Stimulated activated naive CD8-positive, alpha-beta T cell treated with anti-CD3 and anti-CD28 coated beads, Interleukin-15, amount 100 ng/mL, for 72 hours (primary cell): ENCODE measurements at regions not wholly inside any gene's neighbourhood (a gene's known extent, or its start where the extent isn't known, plus 50 kb on each side); places are given as distances from the start of the nearest gene placed in this dataset.
"Not testable (repeated sequence)": the region's sequence is repeated elsewhere in the genome, so short reads cannot be mapped to it uniquely, and the experiment has no call there.

ENCODE experiments used
- ATAC-seq: fragments of 150-1000 bp; cut with Tn5 transposase; 2 replicates; pipeline ENCODE4 v1.10.0; 2021; ENCODE audit warnings: mild to moderate bottlenecking, moderate library complexity
- DNase-seq, 2 donors: peaks; one replicate each; pipeline ENCODE4 v3.0.0; 2021 to 2022
- H3K27ac Mint-ChIP-seq, 2 donors: one replicate each; pipeline ENCODE4 v1.8.0; 2022; ENCODE audit warnings: mild to moderate bottlenecking in 2 of 2, mixed read lengths in 2 of 2, moderate library complexity in 2 of 2
- H3K27me3 Mint-ChIP-seq: one replicate; pipeline ENCODE4 v1.8.0; 2022; ENCODE audit warnings: mixed read lengths
- H3K4me1 Mint-ChIP-seq: one replicate; pipeline ENCODE4 v1.8.0; 2022; ENCODE audit warnings: mild to moderate bottlenecking, mixed read lengths
- H3K4me3 Mint-ChIP-seq, 2 donors: one replicate each; pipeline ENCODE4 v1.8.0; 2022; ENCODE audit warnings: mild to moderate bottlenecking in 2 of 2, mixed read lengths in 2 of 2, moderate library complexity in 1 of 2
- H3K9me3 Mint-ChIP-seq, 2 donors: one replicate each; pipeline ENCODE4 v1.8.0; 2022; ENCODE audit warnings: mixed read lengths in 2 of 2

GRCh38 chr1:172832006-172832725 is 173.3 kb downstream of the FASLG start:
- Mint-ChIP-seq H3K9me3 (no peaks in the 10 kb centered on the region), H3K4me1 (peaks cover 35% of the 10 kb centered on the region), H3K27ac (no peak overlapping the region), H3K4me3 (no peak overlapping the region), H3K27me3 (peaks cover 23% of the 10 kb centered on the region)
- no peak for DNase-seq
- ATAC-seq = peak; percentile 74

- peaks cover 53% of the 10 kb centered on the region for H3K4me1 Mint-ChIP-seq
- H3K27me3 Mint-ChIP-seq = peaks cover 23% of the 10 kb centered on the region
- H3K9me3 Mint-ChIP-seq = no peaks in the 10 kb centered on the region
- no peak for DNase-seq
- ATAC-seq = no peak
- H3K4me3 Mint-ChIP-seq = no peak overlapping the region
- no peak overlapping the region for H3K27ac Mint-ChIP-seq
Measured at GRCh38 chr1:172833954-172834353, 175.1 kb downstream of the FASLG start.

GRCh38 chr1:172834609-172835008 is 175.7 kb downstream of the FASLG start:
- DNase-seq (no peak), ATAC-seq (no peak)
- Mint-ChIP-seq H3K27ac (no peak overlapping the region), H3K27me3 (peaks cover 23% of the 10 kb centered on the region), H3K4me1 (peaks cover 57% of the 10 kb centered on the region), H3K9me3 (no peaks in the 10 kb centered on the region), H3K4me3 (no peak overlapping the region)

- ATAC-seq (peak; percentile 47), DNase-seq (no peak)
- Mint-ChIP-seq H3K4me3 (no peak overlapping the region), H3K4me1 (peaks cover 51% of the 10 kb centered on the region), H3K9me3 (no peaks in the 10 kb centered on the region), H3K27me3 (peaks cover 16% of the 10 kb centered on the region), H3K27ac (no peak overlapping the region)
Measured at GRCh38 chr1:172835834-172836233, 176.9 kb downstream of the FASLG start.

- Mint-ChIP-seq H3K27ac (no peak overlapping the region), H3K9me3 (no peaks in the 10 kb centered on the region), H3K4me3 (peak overlapping the region; percentile 13 to 28), H3K27me3 (peaks cover 28% of the 10 kb centered on the region), H3K4me1 (peaks cover 48% of the 10 kb centered on the region)
- peak; percentile 52 to 55 for DNase-seq
- ATAC-seq = peak; percentile 98
Measured at GRCh38 chr1:172837816-172838679, 179.1 kb downstream of the FASLG start.

GRCh38 chr1:172838680-172839313 is 179.9 kb downstream of the FASLG start:
- Mint-ChIP-seq H3K4me1 (peaks cover 48% of the 10 kb centered on the region), H3K4me3 (peak overlapping the region; percentile 28 to 30), H3K27me3 (peaks cover 28% of the 10 kb centered on the region), H3K27ac (no peak overlapping the region), H3K9me3 (no peaks in the 10 kb centered on the region)
- peak; percentile 21 for ATAC-seq
- DNase-seq = no peak

- H3K27ac Mint-ChIP-seq, DNase-seq, H3K4me3 Mint-ChIP-seq, H3K9me3 Mint-ChIP-seq, ATAC-seq: not testable (repeated sequence)
- Mint-ChIP-seq H3K4me1 (peaks cover 53% of the 10 kb centered on the region), H3K27me3 (peaks cover 24% of the 10 kb centered on the region)
Measured at GRCh38 chr1:172839639-172840038, 180.7 kb downstream of the FASLG start.

- H3K27ac Mint-ChIP-seq = no peak overlapping the region
- H3K4me3 Mint-ChIP-seq = no peak overlapping the region
- no peak for DNase-seq
- no peak for ATAC-seq
- peaks cover 11% of the 10 kb centered on the region for H3K27me3 Mint-ChIP-seq
- H3K9me3 Mint-ChIP-seq = no peaks in the 10 kb centered on the region
- H3K4me1 Mint-ChIP-seq = peaks cover 47% of the 10 kb centered on the region
Measured at GRCh38 chr1:172843444-172843843, 184.5 kb downstream of the FASLG start.

GRCh38 chr1:172845371-172845770 is 186.5 kb downstream of the FASLG start:
- no peaks in the 10 kb centered on the region for H3K9me3 Mint-ChIP-seq
- DNase-seq (peak; percentile 74 to 86), ATAC-seq (peak; percentile 100)
- peak overlapping the region in 1 of 2 donors; percentile 80 for H3K27ac Mint-ChIP-seq
- H3K27me3 Mint-ChIP-seq = peaks cover 11% of the 10 kb centered on the region
- H3K4me3 Mint-ChIP-seq = peak overlapping the region; percentile 55 to 68
- peaks cover 35% of the 10 kb centered on the region for H3K4me1 Mint-ChIP-seq

- Mint-ChIP-seq H3K4me1 (peaks cover 35% of the 10 kb centered on the region), H3K9me3 (no peaks in the 10 kb centered on the region), H3K4me3 (peak overlapping the region; percentile 55 to 68), H3K27me3 (peaks cover 11% of the 10 kb centered on the region), H3K27ac (peak overlapping the region in 1 of 2 donors; percentile 80)
- ATAC-seq (no peak), DNase-seq (no peak)
Measured at GRCh38 chr1:172845865-172846264, 187.0 kb downstream of the FASLG start.

GRCh38 chr1:172847814-172848213 is 188.9 kb downstream of the FASLG start:
- not testable (repeated sequence) for H3K4me3 Mint-ChIP-seq, ATAC-seq, H3K27ac Mint-ChIP-seq, DNase-seq, H3K27me3 Mint-ChIP-seq, H3K9me3 Mint-ChIP-seq
- H3K4me1 Mint-ChIP-seq = peaks cover 29% of the 10 kb centered on the region

GRCh38 chr1:172849653-172850052 is 190.8 kb downstream of the FASLG start:
- H3K27me3 Mint-ChIP-seq = peaks cover 2% of the 10 kb centered on the region
- H3K4me1 Mint-ChIP-seq = peaks cover 24% of the 10 kb centered on the region
- ATAC-seq (no peak), DNase-seq (no peak)
- no peak overlapping the region for H3K27ac Mint-ChIP-seq
- H3K9me3 Mint-ChIP-seq = peaks cover 1 to 2% of the 10 kb centered on the region in 2 donors
- no peak overlapping the region for H3K4me3 Mint-ChIP-seq

- no peak overlapping the region for H3K27ac Mint-ChIP-seq
- DNase-seq = no peak
- no peak overlapping the region for H3K4me3 Mint-ChIP-seq
- H3K9me3 Mint-ChIP-seq = peaks cover 5 to 7% of the 10 kb centered on the region in 2 donors
- no peak for ATAC-seq
- peaks cover 10% of the 10 kb centered on the region for H3K4me1 Mint-ChIP-seq
- H3K27me3 Mint-ChIP-seq = peaks cover 8% of the 10 kb centered on the region
Measured at GRCh38 chr1:172851077-172851476, 192.2 kb downstream of the FASLG start.

- Mint-ChIP-seq H3K4me3 (no peak overlapping the region), H3K9me3 (peaks cover 5 to 7% of the 10 kb centered on the region in 2 donors), H3K4me1 (peaks cover 2% of the 10 kb centered on the region), H3K27ac (no peak overlapping the region), H3K27me3 (peaks cover 8% of the 10 kb centered on the region)
- ATAC-seq = no peak
- DNase-seq = no peak
Measured at GRCh38 chr1:172851856-172852255, 193.0 kb downstream of the FASLG start.

GRCh38 chr1:172855983-172856382 is 194.8 kb downstream of the TNFSF18 start:
- DNase-seq, H3K27ac Mint-ChIP-seq, H3K4me3 Mint-ChIP-seq, H3K4me1 Mint-ChIP-seq, H3K9me3 Mint-ChIP-seq, H3K27me3 Mint-ChIP-seq, ATAC-seq: not testable (repeated sequence)

- DNase-seq = no peak
Measured at GRCh38 chr1:172863031-172863430, 187.7 kb downstream of the TNFSF18 start.

More at GRCh38 chr1:172863031-172863430, 187.7 kb downstream of the TNFSF18 start:
- Mint-ChIP-seq H3K4me3 (no peak overlapping the region), H3K27me3 (no peaks in the 10 kb centered on the region), H3K9me3 (no peaks in the 10 kb centered on the region), H3K27ac (no peak overlapping the region), H3K4me1 (no peaks in the 10 kb centered on the region)
- no peak for ATAC-seq
